Bronchial epithelial cell (primary cell): ENCODE measurements at regions not wholly inside any gene's neighbourhood (a gene's known extent, or its start where the extent isn't known, plus 50 kb on each side); places are given as distances from the start of the nearest gene placed in this dataset.

Source experiments
- DNase-seq: peaks from one replicate; pipeline ENCODE4 v3.0.0-alpha.2; 2010; ENCODE audit warnings: low read depth
- FAIRE-seq: peaks from 2 replicates; lab custom pipeline; 2011; peaks lifted over from hg19 to GRCh38; lab: Jason Lieb, UNC
- H3K27me3 ChIP-seq: 2 replicates; pipeline ENCODE4 v1.5.1; 2011; ENCODE audit warnings: low read length; ENCODE audit not compliant: control insufficient read depth, insufficient read depth
- H3K36me3 ChIP-seq: 2 replicates; pipeline ENCODE4 v1.5.1; 2011; ENCODE audit warnings: low read length; ENCODE audit not compliant: control insufficient read depth, insufficient read depth
- H3K4me3 ChIP-seq: 2 replicates; pipeline ENCODE4 v1.5.1; 2011; ENCODE audit warnings: mild to moderate bottlenecking, low read depth, low read length, control low read depth
- TF ChIP-seq, protein P1 (sequence below): IDR thresholded peaks from 2 replicates; pipeline ENCODE4 v1.5.1; 2011; ENCODE audit warnings: mild to moderate bottlenecking, moderate library complexity, low read length, control low read depth, inconsistent platforms; ENCODE audit not compliant: insufficient read depth, severe bottlenecking

DNA sequence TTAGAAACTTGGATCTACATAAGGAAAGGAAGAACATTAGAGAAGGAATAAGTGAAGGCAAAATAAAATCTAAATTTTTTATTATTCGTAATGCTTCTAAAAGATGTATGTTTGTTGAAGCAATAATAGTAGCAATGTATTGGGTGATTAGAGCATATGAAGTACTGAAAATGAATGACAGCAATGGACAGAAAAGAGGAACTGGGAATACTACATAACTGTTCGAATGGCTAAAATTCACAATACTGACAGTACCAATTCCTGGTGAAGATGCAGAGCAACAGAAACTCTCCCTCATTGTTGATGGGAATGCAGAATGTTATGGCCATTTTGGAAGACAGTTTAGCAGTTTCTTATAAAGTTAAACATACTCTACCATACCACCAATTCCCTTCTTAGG lies 177.3 kb upstream of the SPEF2 start:
- FAIRE-seq (no peak), DNase-seq (no peak)
- H3K4me3 ChIP-seq, result no peak overlapping the region
- H3K27me3 ChIP-seq, result no peaks in the 10 kb centered on the region
- TF ChIP-seq, protein P1, sequence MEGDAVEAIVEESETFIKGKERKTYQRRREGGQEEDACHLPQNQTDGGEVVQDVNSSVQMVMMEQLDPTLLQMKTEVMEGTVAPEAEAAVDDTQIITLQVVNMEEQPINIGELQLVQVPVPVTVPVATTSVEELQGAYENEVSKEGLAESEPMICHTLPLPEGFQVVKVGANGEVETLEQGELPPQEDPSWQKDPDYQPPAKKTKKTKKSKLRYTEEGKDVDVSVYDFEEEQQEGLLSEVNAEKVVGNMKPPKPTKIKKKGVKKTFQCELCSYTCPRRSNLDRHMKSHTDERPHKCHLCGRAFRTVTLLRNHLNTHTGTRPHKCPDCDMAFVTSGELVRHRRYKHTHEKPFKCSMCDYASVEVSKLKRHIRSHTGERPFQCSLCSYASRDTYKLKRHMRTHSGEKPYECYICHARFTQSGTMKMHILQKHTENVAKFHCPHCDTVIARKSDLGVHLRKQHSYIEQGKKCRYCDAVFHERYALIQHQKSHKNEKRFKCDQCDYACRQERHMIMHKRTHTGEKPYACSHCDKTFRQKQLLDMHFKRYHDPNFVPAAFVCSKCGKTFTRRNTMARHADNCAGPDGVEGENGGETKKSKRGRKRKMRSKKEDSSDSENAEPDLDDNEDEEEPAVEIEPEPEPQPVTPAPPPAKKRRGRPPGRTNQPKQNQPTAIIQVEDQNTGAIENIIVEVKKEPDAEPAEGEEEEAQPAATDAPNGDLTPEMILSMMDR, result no peak
- H3K36me3 ChIP-seq, result no peaks in the 10 kb centered on the region

DNA sequence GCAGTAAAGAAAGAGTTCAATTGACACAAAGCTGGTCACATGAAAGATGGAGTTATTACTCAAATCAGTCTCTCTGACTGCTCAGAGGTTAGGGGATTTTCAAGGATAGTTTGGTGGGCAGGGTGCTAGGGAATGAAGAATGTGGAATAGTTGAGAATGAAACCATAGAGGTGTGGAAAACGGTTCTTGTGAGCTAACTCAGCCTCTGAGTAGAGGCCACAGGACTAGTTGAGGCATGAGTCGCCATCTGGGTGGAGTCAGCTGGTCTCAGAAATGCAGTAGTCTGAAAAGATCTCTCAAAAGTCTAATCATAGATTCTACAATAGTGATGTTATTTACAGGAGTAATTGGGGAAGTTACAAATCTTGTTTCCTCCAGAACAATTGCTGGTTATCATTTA lies 178.9 kb upstream of the SPEF2 start:
- no peaks in the 10 kb centered on the region for H3K27me3 ChIP-seq
- TF ChIP-seq, protein P1, result no peak
- peak; percentile 13 for DNase-seq

DNA sequence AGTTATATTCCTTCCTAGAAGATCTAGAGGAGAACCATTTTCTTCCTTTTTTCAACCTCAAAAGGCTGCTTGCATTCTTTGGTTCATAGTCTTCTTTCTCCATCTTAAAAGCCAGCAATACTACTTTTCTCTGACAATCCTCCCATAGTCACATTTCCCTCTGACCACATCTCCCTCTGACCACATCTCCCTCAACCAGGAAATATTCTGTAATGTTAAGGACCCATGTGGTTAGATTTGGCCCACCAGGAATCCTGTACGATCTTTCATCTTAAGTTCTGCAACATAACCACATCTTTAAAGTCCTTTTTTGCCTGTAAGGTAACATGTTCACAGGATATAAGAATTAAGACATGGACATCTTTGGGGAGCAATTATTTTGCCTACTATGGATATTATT lies 179.4 kb upstream of the SPEF2 start:
- FAIRE-seq, result no peak
- TF ChIP-seq, protein P1, result no peak
- Histone ChIP-seq H3K4me3 (no peak overlapping the region), H3K27me3 (no peaks in the 10 kb centered on the region), H3K36me3 (no peaks in the 10 kb centered on the region)
- no peak for DNase-seq

More for the DNA sequence above, 178.9 kb upstream of the SPEF2 start:
- no peak for FAIRE-seq
- Histone ChIP-seq H3K4me3 (no peak overlapping the region), H3K36me3 (no peaks in the 10 kb centered on the region)

DNA sequence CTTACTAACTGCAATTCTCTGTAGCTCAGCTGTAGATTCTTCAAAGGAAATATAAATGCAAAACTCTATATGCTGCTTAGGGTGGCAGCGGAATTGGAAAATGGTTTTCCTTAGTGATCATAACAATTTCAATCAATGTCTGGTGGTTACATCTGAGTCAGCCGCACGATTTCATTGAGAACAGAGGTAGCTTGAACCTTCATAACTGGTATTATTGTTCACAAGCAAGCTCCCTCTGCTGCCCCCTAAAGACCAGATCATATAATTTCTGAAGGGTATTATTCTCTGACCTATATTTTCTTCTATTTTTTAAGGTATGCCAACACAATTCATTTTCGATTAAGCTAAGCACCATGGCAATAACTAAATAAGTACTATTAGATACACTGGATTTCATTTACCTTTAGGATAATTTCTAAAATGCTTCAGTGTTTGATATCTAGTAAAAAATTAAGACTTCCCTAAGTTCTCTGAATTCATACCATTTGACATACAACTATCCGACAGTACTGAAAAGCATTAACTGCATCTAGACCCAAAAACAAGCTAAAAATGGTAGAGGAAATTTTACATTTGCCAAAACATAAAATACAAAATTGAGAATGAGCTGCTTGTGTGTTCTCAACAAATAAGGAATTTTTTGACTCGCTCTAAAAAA lies 181.1 kb upstream of the SPEF2 start:
- H3K27me3 ChIP-seq, result no peaks in the 10 kb centered on the region
- DNase-seq (peak; percentile 27), FAIRE-seq (no peak)
- H3K4me3 ChIP-seq, result no peak overlapping the region
- TF ChIP-seq, protein P1, result peak; percentile 41
- H3K36me3 ChIP-seq, result no peaks in the 10 kb centered on the region

DNA sequence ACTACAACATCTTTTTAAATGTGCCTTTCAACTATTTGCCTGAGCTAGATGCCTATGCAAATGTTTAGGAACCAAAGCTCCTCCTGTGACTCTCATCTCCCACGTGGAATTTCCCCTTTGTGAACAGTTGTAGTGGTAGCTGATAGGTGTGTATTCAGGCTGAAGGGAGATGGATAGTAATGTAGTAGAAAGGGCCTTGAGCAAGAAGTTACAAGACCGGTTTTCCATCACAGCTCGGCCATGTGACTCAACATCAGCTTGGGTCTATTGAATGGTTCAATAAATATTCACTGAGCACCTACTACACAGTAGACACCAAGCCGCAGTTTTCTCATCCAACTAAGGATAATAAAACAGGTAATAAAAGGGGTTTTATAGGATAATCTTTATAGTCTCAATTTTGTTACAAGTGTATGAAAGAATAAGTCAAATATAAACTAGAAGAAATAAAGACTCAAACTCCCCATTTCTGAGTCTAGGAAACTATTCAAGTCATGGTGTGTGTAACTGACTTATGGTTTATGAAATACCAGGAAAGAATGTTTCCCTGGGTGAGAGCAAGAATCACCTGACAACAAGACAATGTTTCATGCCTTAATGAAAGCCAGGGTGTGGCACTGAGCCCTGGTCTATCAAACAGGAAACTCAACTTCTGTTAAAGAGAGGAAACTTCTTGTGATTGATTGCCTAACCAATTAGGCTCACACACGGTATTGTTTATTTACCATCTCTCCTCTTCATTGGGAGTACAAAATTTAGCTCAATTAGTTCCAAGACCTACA lies 187.1 kb upstream of the SPEF2 start:
- FAIRE-seq (no peak), DNase-seq (peak; percentile 33)

More for the DNA sequence above, 187.1 kb upstream of the SPEF2 start:
- no peaks in the 10 kb centered on the region for H3K36me3 ChIP-seq
- TF ChIP-seq, protein P1, result no peak
- H3K4me3 ChIP-seq, result no peak overlapping the region
- H3K27me3 ChIP-seq, result no peaks in the 10 kb centered on the region
